HG03139 (cell line): ENCODE measurements at regions not wholly inside any gene's neighbourhood (a gene's known extent, or its start where the extent isn't known, plus 50 kb on each side); places are given as distances from the start of the nearest gene placed in this dataset.

Experiments used
- ATAC-seq: cut with Tn5 transposase; IDR thresholded peaks from one replicate; pipeline ENCODE4 v1.9.1; 2021; ENCODE audit not compliant: unreplicated experiment

DNA sequence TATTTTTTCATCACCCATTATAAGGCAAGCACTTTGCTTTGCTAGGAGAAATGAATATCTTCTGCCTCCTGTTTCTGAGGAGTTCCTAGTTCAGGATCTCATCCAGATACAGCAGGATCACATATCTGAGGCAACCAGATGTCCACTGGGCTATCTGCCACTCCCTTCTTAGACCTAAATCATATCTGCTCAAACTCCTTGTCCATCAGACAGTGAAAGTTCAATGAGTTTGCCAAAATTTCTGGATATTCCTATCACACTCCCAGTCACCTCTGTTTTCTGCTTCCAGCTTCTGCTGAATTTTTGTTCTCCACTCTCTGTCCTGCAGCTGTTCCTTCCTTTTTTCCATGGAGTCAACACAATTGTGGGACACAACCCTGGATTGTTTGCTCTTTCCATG is 54.2 kb upstream of the BASP1 start:
- ATAC-seq: no peak

DNA sequence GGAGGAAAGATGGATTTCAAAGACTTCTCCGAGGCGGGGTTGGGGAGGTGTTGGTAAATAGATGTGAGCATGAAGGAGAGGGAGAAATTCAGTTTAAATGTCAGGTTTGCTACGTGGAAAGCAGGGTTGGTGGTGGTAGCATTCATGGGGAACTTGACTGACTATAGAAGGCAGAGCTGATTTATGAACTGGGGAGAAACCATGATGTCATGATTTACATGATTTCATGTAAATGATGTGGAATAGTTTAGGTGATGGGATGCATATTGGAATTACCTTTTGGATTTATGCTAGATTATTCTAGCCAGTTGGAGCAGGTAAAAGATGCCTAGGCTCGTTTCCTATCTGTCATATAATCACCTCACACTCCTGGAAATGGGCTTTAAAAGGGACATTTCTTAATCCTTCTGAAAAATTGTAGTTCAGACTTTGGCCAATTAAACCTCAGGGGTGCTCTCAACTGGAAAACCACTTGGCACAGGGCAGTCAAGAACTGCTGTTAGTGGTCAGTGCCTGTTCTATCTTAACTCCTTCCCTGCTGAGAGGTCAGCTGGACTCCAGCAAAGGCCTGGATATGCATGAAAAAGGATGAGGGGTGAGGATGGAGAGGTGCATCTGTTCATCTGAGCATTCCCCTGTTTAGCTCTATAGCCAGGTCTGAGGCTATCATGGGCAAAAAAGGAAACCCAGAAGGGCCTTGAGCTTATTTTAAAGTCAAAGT is 50.1 kb upstream of the BASP1 start:
- no peak for ATAC-seq
